CD4-positive, alpha-beta T cell (primary cell): ENCODE measurements at regions not wholly inside any gene's neighbourhood (a gene's known extent, or its start where the extent isn't known, plus 50 kb on each side); places are given as distances from the start of the nearest gene placed in this dataset.
"Not testable (repeated sequence)": the region's sequence is repeated elsewhere in the genome, so short reads cannot be mapped to it uniquely, and the experiment has no call there.

Experiments used
- ATAC-seq: fragments of 200-7000 bp; cut with Tn5 transposase; one replicate; pipeline ENCODE4 v1.10.0; 2022; ENCODE audit warnings: mild to moderate bottlenecking; ENCODE audit not compliant: poor library complexity
- CTCF ChIA-PET: fragments of 350-600 bp; sonication (Branson Sonifier 250); formaldehyde crosslinking; loops from one replicate; lab custom pipeline; 2021; ENCODE audit warnings: antibody characterized with exemption, inconsistent platforms; lab: Charles Lee
- POLR2A ChIA-PET: fragments of 350-600 bp; sonication (Branson Sonifier 250); formaldehyde crosslinking; loops from one replicate; lab custom pipeline; 2021; ENCODE audit warnings: antibody characterized with exemption, inconsistent platforms; lab: Charles Lee
- DNase-seq, 14 experiments: peaks; one replicate each; pipeline ENCODE4 v3.0.0-alpha.2; 2013 to 2020; ENCODE audit warnings: mixed read lengths in 2 of 14
- H3K27ac ChIP-seq, 2 donors: one replicate each; pipeline versions ENCODE4 v1.5.1 to v1.7.0; 2013; ENCODE audit warnings: low read length in 2 of 2, low read depth in 1 of 2, mild to moderate bottlenecking in 1 of 2
- H3K27me3 ChIP-seq, 2 experiments: 1 replicate in 1 of 2; 2 replicates in 1 of 2; pipeline versions ENCODE4 v1.6.1 to v1.7.0; 2013; ENCODE audit warnings: low read length in 2 of 2, control low read depth in 1 of 2, mild to moderate bottlenecking in 1 of 2, moderate library complexity in 1 of 2; ENCODE audit not compliant: insufficient read depth in 2 of 2, control insufficient read depth in 1 of 2
- H3K36me3 ChIP-seq: one replicate; pipeline ENCODE4 v1.6.1; 2013; ENCODE audit warnings: low read length, control low read depth; ENCODE audit not compliant: insufficient read depth
- H3K4me1 ChIP-seq: one replicate; pipeline ENCODE4 v1.6.1; 2013; ENCODE audit warnings: low read length, control low read depth; ENCODE audit not compliant: insufficient read depth
- H3K4me3 ChIP-seq: one replicate; pipeline ENCODE4 v1.5.1; 2013; ENCODE audit warnings: mild to moderate bottlenecking, low read length, moderate library complexity
- H3K9me3 ChIP-seq, 2 experiments: 1 replicate in 1 of 2; 2 replicates in 1 of 2; pipeline versions ENCODE4 v1.6.1 to v1.7.0; 2013; ENCODE audit warnings: low read length in 2 of 2, mild to moderate bottlenecking in 2 of 2, control low read depth in 1 of 2, moderate library complexity in 1 of 2; ENCODE audit not compliant: control insufficient read depth in 1 of 2, insufficient read depth in 1 of 2
- H3K27ac Mint-ChIP-seq: one replicate; pipeline ENCODE4 v1.8.0; 2020; ENCODE audit warnings: mixed read lengths
- H3K27me3 Mint-ChIP-seq: one replicate; pipeline ENCODE4 v1.8.0; 2021; ENCODE audit warnings: mixed read lengths
- H3K36me3 Mint-ChIP-seq: one replicate; pipeline ENCODE4 v1.8.0; 2021; ENCODE audit warnings: low read depth, mixed read lengths
- H3K4me1 Mint-ChIP-seq: one replicate; pipeline ENCODE4 v1.8.0; 2021; ENCODE audit warnings: low read depth, mixed read lengths
- H3K4me3 Mint-ChIP-seq: one replicate; pipeline ENCODE4 v1.8.0; 2020; ENCODE audit warnings: mild to moderate bottlenecking, mixed read lengths
- H3K9me3 Mint-ChIP-seq: one replicate; pipeline ENCODE4 v1.8.0; 2020; ENCODE audit warnings: mixed read lengths
- CTCF ChIP-seq: fragments of 200-600 bp; IDR thresholded peaks from one replicate; pipeline ENCODE4 v1.8.0; 2022; ENCODE audit warnings: antibody characterized with exemption, mild to moderate bottlenecking
- intact Hi-C, 2 experiments: fragments of 100-400 bp; cut with DNase I in 1 of 2; cut with micrococcal nuclease in 1 of 2; formaldehyde crosslinking; loops; one replicate each; pipeline versions ENCODE4 v1.15.1 to v1.9.0; 2023 to 2025; cut with DNase I, micrococcal nuclease

DNA sequence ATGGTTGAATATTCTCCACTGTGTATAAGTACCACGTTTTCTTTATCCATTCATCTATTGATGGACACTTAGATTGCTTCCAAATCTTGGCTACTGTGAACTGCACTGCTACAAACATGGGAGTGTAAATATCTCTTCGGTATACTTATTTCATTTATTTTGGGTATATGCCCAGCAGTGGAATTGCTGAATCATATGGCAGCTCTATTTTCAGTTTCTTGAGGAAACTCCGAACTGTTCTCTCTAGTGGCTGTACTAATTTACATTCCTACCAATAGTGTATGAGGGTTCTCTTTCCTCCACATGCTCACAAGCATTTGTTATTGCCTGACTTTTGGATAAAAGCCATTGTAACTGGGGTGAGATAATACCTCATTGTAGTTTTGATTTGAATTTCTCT is 623.1 kb upstream of the LRFN5 start:
- no peak for DNase-seq
- POLR2A ChIA-PET = no interaction called here
- intact Hi-C loops = no loop called here

DNA sequence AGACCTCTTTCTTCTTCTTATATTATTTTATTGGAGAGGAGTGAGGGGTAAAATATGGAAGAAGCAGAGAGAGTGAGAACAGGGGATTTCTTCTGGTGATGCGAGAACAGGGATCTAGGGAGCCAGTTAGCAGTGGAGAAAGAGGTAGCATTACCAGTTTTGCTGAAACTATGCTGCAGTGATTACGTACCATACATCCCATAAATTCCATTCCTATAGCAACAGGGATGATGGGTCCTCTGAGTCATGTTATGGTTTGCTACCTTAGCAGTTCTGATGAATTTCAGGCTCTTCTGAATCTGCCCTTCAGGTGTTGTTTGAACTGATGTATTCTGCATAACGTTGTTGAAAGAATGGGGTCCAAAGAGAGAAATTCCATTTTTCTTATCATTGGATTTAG is 625.4 kb upstream of the LRFN5 start:
- POLR2A ChIA-PET = no interaction called here

More for the DNA sequence above, 623.1 kb upstream of the LRFN5 start:
- Histone ChIP-seq H3K27me3 (no peaks in the 10 kb centered on the region), H3K4me1 (no peaks in the 10 kb centered on the region), H3K4me3 (no peak overlapping the region), H3K9me3 (no peaks in the 10 kb centered on the region), H3K36me3 (no peaks in the 10 kb centered on the region), H3K27ac (no peak overlapping the region)
- H3K27ac Mint-ChIP-seq = no peak overlapping the region
- no peak overlapping the region for H3K4me3 Mint-ChIP-seq
- CTCF ChIA-PET = no interaction called here
- no peak for ATAC-seq
- no peaks in the 10 kb centered on the region for H3K36me3 Mint-ChIP-seq
- no peaks in the 10 kb centered on the region for H3K4me1 Mint-ChIP-seq
- no peak for TF ChIP-seq CTCF
- H3K9me3 Mint-ChIP-seq = peaks cover 6% of the 10 kb centered on the region
- no peaks in the 10 kb centered on the region for H3K27me3 Mint-ChIP-seq

GRCh38 chr14:40960257-40960656 is 646.4 kb upstream of the LRFN5 start:
- ATAC-seq, H3K4me3 Mint-ChIP-seq, H3K27ac Mint-ChIP-seq, H3K9me3 ChIP-seq, H3K27me3 Mint-ChIP-seq, H3K36me3 ChIP-seq, H3K27me3 ChIP-seq, DNase-seq, H3K27ac ChIP-seq, H3K4me1 ChIP-seq, intact Hi-C loops, H3K9me3 Mint-ChIP-seq, H3K4me3 ChIP-seq, H3K4me1 Mint-ChIP-seq, CTCF ChIA-PET, H3K36me3 Mint-ChIP-seq, POLR2A ChIA-PET: not testable (repeated sequence)

More for the DNA sequence above, 625.4 kb upstream of the LRFN5 start:
- Mint-ChIP-seq H3K9me3 (peaks cover 3% of the 10 kb centered on the region), H3K36me3 (no peaks in the 10 kb centered on the region), H3K4me1 (no peaks in the 10 kb centered on the region), H3K4me3 (no peak overlapping the region), H3K27ac (no peak overlapping the region), H3K27me3 (no peaks in the 10 kb centered on the region)
- no peak overlapping the region for H3K27ac ChIP-seq
- DNase-seq (no peak), ATAC-seq (no peak)
- no peak overlapping the region for H3K4me3 ChIP-seq
- no peaks in the 10 kb centered on the region for H3K4me1 ChIP-seq
- no peaks in the 10 kb centered on the region for H3K27me3 ChIP-seq
- TF ChIP-seq CTCF = no peak
- no peaks in the 10 kb centered on the region for H3K9me3 ChIP-seq
- intact Hi-C loops = no loop called here
- no peaks in the 10 kb centered on the region for H3K36me3 ChIP-seq
- CTCF ChIA-PET = no interaction called here

DNA sequence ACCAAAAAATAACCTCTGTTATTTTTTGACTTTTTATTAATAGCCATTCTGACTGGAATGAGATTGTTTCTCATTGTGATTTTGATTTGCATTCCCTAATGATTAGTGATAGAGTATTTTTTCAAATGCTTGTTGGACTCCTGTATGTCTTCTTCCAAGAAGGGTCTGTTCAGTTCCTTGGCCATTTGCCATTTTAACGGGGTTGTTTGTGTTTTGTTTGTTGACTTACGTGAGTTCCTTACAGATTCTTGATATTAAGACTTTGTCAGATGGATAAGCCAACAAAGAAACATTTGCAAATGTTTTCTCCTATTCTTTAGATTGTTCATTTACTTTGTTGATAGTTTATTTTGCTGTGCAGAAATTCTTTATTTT is 651.6 kb upstream of the LRFN5 start:
- Histone ChIP-seq H3K27me3 (no peaks in the 10 kb centered on the region), H3K27ac (no peak overlapping the region), H3K4me3 (no peak overlapping the region), H3K36me3 (no peaks in the 10 kb centered on the region), H3K9me3 (peaks cover 0 to 8% of the 10 kb centered on the region in 2 experiments), H3K4me1 (no peaks in the 10 kb centered on the region)
- H3K27me3 Mint-ChIP-seq = no peaks in the 10 kb centered on the region
- ATAC-seq (no peak), DNase-seq (no peak)
- peaks cover 2% of the 10 kb centered on the region for H3K9me3 Mint-ChIP-seq
- ChIA-PET POLR2A (no interaction called here), CTCF (no interaction called here)
- H3K27ac Mint-ChIP-seq = no peak overlapping the region
- H3K4me1 Mint-ChIP-seq = no peaks in the 10 kb centered on the region
- intact Hi-C loops = no loop called here
- H3K36me3 Mint-ChIP-seq = no peaks in the 10 kb centered on the region
- no peak overlapping the region for H3K4me3 Mint-ChIP-seq
- no peak for TF ChIP-seq CTCF

DNA sequence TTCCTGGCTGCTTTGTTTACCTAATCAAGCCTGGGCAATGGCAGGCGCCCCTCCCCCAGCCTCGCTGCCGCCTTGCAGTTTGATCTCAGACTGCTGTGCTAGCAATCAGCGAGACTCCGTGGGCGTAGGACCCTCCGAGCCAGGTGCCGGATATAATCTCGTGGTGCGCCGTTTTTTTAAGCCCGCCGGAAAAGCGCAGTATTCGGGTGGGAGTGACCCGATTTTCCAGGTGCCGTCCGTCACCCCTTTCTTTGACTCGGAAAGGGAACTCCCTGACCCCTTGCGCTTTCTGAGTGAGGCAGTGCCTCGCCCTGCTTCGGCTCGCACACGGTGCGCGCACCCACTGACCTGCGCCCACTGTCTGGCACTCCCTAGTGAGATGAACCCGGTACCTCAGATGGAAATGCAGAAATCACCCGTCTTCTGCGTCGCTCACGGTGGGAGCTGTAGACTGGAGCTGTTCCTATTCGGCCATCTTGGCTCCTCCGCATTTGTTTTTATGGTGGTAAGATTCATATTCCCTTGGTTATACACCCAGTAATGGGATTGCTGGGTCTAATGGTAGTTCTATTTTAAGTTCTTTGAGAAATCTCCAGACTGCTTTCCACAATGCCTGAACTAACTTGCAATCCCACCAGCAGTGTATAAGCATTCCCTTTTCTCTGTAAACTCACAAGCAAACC is 652.1 kb upstream of the LRFN5 start:
- POLR2A ChIA-PET, H3K9me3 ChIP-seq, H3K4me1 ChIP-seq, H3K27ac ChIP-seq, H3K4me3 ChIP-seq, H3K36me3 ChIP-seq, CTCF ChIA-PET, DNase-seq, H3K4me1 Mint-ChIP-seq, intact Hi-C loops, H3K27me3 Mint-ChIP-seq, ATAC-seq, H3K36me3 Mint-ChIP-seq, H3K27me3 ChIP-seq, H3K9me3 Mint-ChIP-seq, H3K27ac Mint-ChIP-seq: not testable (repeated sequence)
- peak overlapping the region; percentile 42 for H3K4me3 Mint-ChIP-seq
